GM12878 (cell line): ENCODE measurements at regions not wholly inside any gene's neighbourhood (a gene's known extent, or its start where the extent isn't known, plus 50 kb on each side); places are given as distances from the start of the nearest gene placed in this dataset.

Experiments
- BCL11A ChIP-seq: IDR thresholded peaks from 2 replicates; pipeline ENCODE4 v1.6.1; 2011; ENCODE audit warnings: low read depth, low read length
- FOXM1 ChIP-seq: IDR thresholded peaks from 2 replicates; pipeline ENCODE4 v1.6.1; 2012; ENCODE audit warnings: low read depth, mild to moderate bottlenecking, inconsistent platforms, low read length, moderate library complexity
- NFYA ChIP-seq: IDR thresholded peaks from 2 replicates; pipeline ENCODE4 v1.6.1; 2011; ENCODE audit warnings: low read depth, mild to moderate bottlenecking, low read length, improper control_type of control experiment, borderline replicate concordance
- RCOR1 ChIP-seq: conservative IDR thresholded peaks from 2 replicates; pipeline ENCODE4 v1.6.1; 2012; ENCODE audit warnings: low read depth, low read length, improper control_type of control experiment
- ZBTB33 ChIP-seq: fragments of 450-650 bp; IDR thresholded peaks from 2 replicates; pipeline ENCODE4 v1.6.1; 2017; ENCODE audit warnings: mild to moderate bottlenecking
- TF ChIP-seq, protein P1 (sequence below): fragments of 450-650 bp; conservative IDR thresholded peaks from 2 replicates; pipeline ENCODE4 v1.6.1; 2017; ENCODE audit warnings: mild to moderate bottlenecking, moderate library complexity

GRCh38 chr2:113809076-113809736 lies 52.8 kb upstream of the SLC35F5 start:
- TF ChIP-seq, protein P1, sequence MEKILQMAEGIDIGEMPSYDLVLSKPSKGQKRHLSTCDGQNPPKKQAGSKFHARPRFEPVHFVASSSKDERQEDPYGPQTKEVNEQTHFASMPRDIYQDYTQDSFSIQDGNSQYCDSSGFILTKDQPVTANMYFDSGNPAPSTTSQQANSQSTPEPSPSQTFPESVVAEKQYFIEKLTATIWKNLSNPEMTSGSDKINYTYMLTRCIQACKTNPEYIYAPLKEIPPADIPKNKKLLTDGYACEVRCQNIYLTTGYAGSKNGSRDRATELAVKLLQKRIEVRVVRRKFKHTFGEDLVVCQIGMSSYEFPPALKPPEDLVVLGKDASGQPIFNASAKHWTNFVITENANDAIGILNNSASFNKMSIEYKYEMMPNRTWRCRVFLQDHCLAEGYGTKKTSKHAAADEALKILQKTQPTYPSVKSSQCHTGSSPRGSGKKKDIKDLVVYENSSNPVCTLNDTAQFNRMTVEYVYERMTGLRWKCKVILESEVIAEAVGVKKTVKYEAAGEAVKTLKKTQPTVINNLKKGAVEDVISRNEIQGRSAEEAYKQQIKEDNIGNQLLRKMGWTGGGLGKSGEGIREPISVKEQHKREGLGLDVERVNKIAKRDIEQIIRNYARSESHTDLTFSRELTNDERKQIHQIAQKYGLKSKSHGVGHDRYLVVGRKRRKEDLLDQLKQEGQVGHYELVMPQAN, result no peak
- no peak for TF ChIP-seq ZBTB33
- no peak for TF ChIP-seq RCOR1
- TF ChIP-seq BCL11A, result no peak
- no peak for TF ChIP-seq NFYA
- no peak for TF ChIP-seq FOXM1
